Psoas muscle (tissue), 7 donors: ENCODE measurements at regions not wholly inside any gene's neighbourhood (a gene's known extent, or its start where the extent isn't known, plus 50 kb on each side); places are given as distances from the start of the nearest gene placed in this dataset.

ENCODE experiments used
- ATAC-seq, 4 donors: fragments of 200-7000 bp; cut with Tn5 transposase; one replicate each; pipeline ENCODE4 v1.9.1; 2020; ENCODE audit warnings: moderate library complexity in 3 of 4, mild to moderate bottlenecking in 2 of 4
- DNase-seq, 2 donors: peaks; one replicate each; pipeline ENCODE4 v3.0.0-alpha.2; 2020
- H3K27ac ChIP-seq: fragments of 200-600 bp; one replicate; pipeline ENCODE4 v1.8.0; 2022
- H3K27me3 ChIP-seq, 3 donors: fragments of 200-600 bp in 1 of 3; one replicate each; pipeline versions ENCODE4 v1.6.1 to v1.8.0; 2013 to 2022; ENCODE audit warnings: low read length in 2 of 3, mild to moderate bottlenecking in 2 of 3, moderate library complexity in 1 of 3; ENCODE audit not compliant: insufficient read depth in 3 of 3
- H3K36me3 ChIP-seq, 2 donors: fragments of 200-600 bp in 1 of 2; one replicate each; pipeline versions ENCODE4 v1.6.1 to v1.8.0; 2013 to 2022; ENCODE audit warnings: low read depth in 1 of 2, mild to moderate bottlenecking in 1 of 2, moderate library complexity in 1 of 2; ENCODE audit not compliant: insufficient read depth in 1 of 2
- H3K4me1 ChIP-seq: fragments of 200-600 bp; one replicate; pipeline ENCODE4 v1.8.0; 2022
- H3K4me3 ChIP-seq: fragments of 200-600 bp; one replicate; pipeline ENCODE4 v1.8.0; 2022; ENCODE audit warnings: mild to moderate bottlenecking
- H3K9me3 ChIP-seq: fragments of 200-600 bp; one replicate; pipeline ENCODE4 v1.8.0; 2022
- CTCF ChIP-seq: fragments of 200-600 bp; IDR thresholded peaks from one replicate; pipeline ENCODE4 v1.8.0; 2022; ENCODE audit warnings: antibody characterized with exemption
- WGBS, 3 donors: extraction: QIAGEN DNeasy Blood & Tissue Kit; methylation state at CpG; one replicate each; pipeline versions ENCODE4 v1.1.6 to v1.1.7; 2013; 5-methylcytosine and 5-hydroxymethylcytosine counted together
- intact Hi-C, 2 donors: fragments of 100-400 bp; cut with DNase I; formaldehyde crosslinking; loops; one replicate each; pipeline versions ENCODE4 v1.11.0 to v1.14.2; 2022
- donor health status: healthy with polysubstance abuse.
- donor health status: DM: no; HTN: no; CAD: no; lungs with moderate emphysema.
- donor health status: Bipolar disorder and iron deficiency.
- donor health status: healthy.
- donor health status: DM: yes; HTN: yes; CAD: no.
- donor health status: DM: no; HTN: no; CAD: no.
- donor health status: DM: yes; HTN: yes; CAD: no.

GRCh38 chr2:160977376-160977775 lies 182.9 kb upstream of the TANK start:
- Histone ChIP-seq H3K4me3 (no peak overlapping the region), H3K27me3 (no peaks in the 10 kb centered on the region), H3K36me3 (no peaks in the 10 kb centered on the region), H3K9me3 (no peaks in the 10 kb centered on the region), H3K4me1 (no peaks in the 10 kb centered on the region), H3K27ac (no peak overlapping the region)
- no peak for ATAC-seq
- no peak for TF ChIP-seq CTCF
- DNase-seq, result no peak
- 16 to 31% (median 27%) methylated on average over 2 of the region's 2 CpGs for WGBS, 3 donors
- intact Hi-C loops, result loop anchor here in 1 of 2 donors (10.0 kb wide), 2 partner anchors 553 to 653 kb away; no protein-coding TSS in a partner anchor

GRCh38 chr2:160977854-160978253 lies 182.4 kb upstream of the TANK start:
- H3K36me3 ChIP-seq, result no peaks in the 10 kb centered on the region
- TF ChIP-seq CTCF, result no peak
- ATAC-seq, result no peak
- H3K4me3 ChIP-seq, result no peak overlapping the region
- H3K27me3 ChIP-seq, result no peaks in the 10 kb centered on the region
- DNase-seq, result no peak
- H3K27ac ChIP-seq, result no peak overlapping the region
- intact Hi-C loops, result loop anchor here in 1 of 2 donors (10.0 kb wide), 2 partner anchors 553 to 653 kb away; no protein-coding TSS in a partner anchor
- no peaks in the 10 kb centered on the region for H3K4me1 ChIP-seq
- no peaks in the 10 kb centered on the region for H3K9me3 ChIP-seq
- 32 to 51% (median 36%) methylated on average over 2 of the region's 2 CpGs for WGBS, 3 donors

GRCh38 chr2:160984426-160985077 lies 175.7 kb upstream of the TANK start:
- WGBS, 3 donors, result 19 to 37% (median 25%) methylated on average over 3 of the region's 3 CpGs
- no peak for TF ChIP-seq CTCF
- no peaks in the 10 kb centered on the region for H3K27me3 ChIP-seq
- ATAC-seq (peak; percentile 46 to 91 (median 65)), DNase-seq (no peak)
- peaks cover 12% of the 10 kb centered on the region for H3K4me1 ChIP-seq
- intact Hi-C loops, result no loop called here
- H3K9me3 ChIP-seq, result no peaks in the 10 kb centered on the region
- peak overlapping the region; percentile 43 for H3K27ac ChIP-seq
- H3K4me3 ChIP-seq, result no peak overlapping the region
- H3K36me3 ChIP-seq, result no peaks in the 10 kb centered on the region

- Histone ChIP-seq H3K27me3 (no peaks in the 10 kb centered on the region), H3K9me3 (no peaks in the 10 kb centered on the region), H3K4me3 (no peak overlapping the region), H3K4me1 (peaks cover 6% of the 10 kb centered on the region), H3K36me3 (no peaks in the 10 kb centered on the region), H3K27ac (no peak overlapping the region)
- intact Hi-C loops, result loop anchor here (5.0 to 10.0 kb wide), 3 partner anchors 725 to 887 kb away; no protein-coding TSS in a partner anchor
- no peak for TF ChIP-seq CTCF
- ATAC-seq, result no peak
- no peak for DNase-seq
- WGBS, 3 donors, result 30 to 46% (median 34%) methylated on average over 1 of the region's 1 CpG
Measured at GRCh38 chr2:160989778-160990177, 170.4 kb upstream of the TANK start.

- H3K9me3 ChIP-seq, result no peaks in the 10 kb centered on the region
- H3K36me3 ChIP-seq, result no peaks in the 10 kb centered on the region
- no peaks in the 10 kb centered on the region for H3K27me3 ChIP-seq
- intact Hi-C loops, result loop anchor here (5.0 to 10.0 kb wide), 3 partner anchors 729 to 891 kb away; no protein-coding TSS in a partner anchor
- 29 to 44% (median 33%) methylated on average over 7 of the region's 7 CpGs for WGBS, 3 donors
- H3K4me3 ChIP-seq, result peak overlapping the region; percentile 13
- H3K27ac ChIP-seq, result peak overlapping the region; percentile 61
- peaks cover 6% of the 10 kb centered on the region for H3K4me1 ChIP-seq
- ATAC-seq (peak; percentile 34 to 55 (median 47)), DNase-seq (no peak)
- no peak for TF ChIP-seq CTCF
Measured at GRCh38 chr2:160993654-160994061, 166.6 kb upstream of the TANK start.
